PFSK-1 (cell line): ENCODE measurements at regions not wholly inside any gene's neighbourhood (a gene's known extent, or its start where the extent isn't known, plus 50 kb on each side); places are given as distances from the start of the nearest gene placed in this dataset.

Experiments
- POLR2AphosphoS5 ChIP-seq: IDR thresholded peaks from 2 replicates; pipeline ENCODE4 v1.6.1; 2012; ENCODE audit warnings: low read depth, mild to moderate bottlenecking, control low read depth, low read length, moderate library complexity
- TAF1 ChIP-seq: IDR thresholded peaks from 2 replicates; pipeline ENCODE4 v1.6.1; 2012; ENCODE audit warnings: low read length, control low read depth, borderline replicate concordance; ENCODE audit not compliant: insufficient read depth
- TF ChIP-seq, protein P1 (sequence below), 2 experiments: IDR thresholded peaks; 2 replicates each; pipeline versions ENCODE4 v1.6.1 to v1.8.0; 2011 to 2012; ENCODE audit warnings: low read depth in 2 of 2, low read length in 2 of 2, control low read depth in 1 of 2, inconsistent platforms in 1 of 2, mild to moderate bottlenecking in 1 of 2, moderate library complexity in 1 of 2; ENCODE audit not compliant: insufficient read depth in 1 of 2

DNA sequence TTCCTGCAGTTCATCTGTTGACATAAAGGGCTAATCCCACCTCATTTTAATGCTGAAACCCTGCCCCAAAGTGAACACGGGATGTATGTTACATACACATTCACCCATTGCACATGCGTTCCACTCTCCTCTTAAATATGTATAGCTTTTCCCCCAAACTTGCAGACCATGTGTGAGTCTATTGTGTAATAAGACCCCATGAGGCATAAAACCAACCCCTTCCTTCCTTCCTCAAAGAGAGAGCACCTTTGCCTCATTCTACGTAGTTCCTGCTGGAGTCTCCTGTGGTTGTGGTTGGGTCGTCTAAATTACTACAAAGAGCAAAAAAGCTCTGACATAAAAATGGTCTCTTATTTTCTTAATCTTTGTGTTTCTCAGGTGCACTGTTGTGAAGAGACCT is 345.7 kb upstream of the KLF6 start:
- TF ChIP-seq TAF1 (no peak), POLR2AphosphoS5 (no peak)
- TF ChIP-seq, protein P1, sequence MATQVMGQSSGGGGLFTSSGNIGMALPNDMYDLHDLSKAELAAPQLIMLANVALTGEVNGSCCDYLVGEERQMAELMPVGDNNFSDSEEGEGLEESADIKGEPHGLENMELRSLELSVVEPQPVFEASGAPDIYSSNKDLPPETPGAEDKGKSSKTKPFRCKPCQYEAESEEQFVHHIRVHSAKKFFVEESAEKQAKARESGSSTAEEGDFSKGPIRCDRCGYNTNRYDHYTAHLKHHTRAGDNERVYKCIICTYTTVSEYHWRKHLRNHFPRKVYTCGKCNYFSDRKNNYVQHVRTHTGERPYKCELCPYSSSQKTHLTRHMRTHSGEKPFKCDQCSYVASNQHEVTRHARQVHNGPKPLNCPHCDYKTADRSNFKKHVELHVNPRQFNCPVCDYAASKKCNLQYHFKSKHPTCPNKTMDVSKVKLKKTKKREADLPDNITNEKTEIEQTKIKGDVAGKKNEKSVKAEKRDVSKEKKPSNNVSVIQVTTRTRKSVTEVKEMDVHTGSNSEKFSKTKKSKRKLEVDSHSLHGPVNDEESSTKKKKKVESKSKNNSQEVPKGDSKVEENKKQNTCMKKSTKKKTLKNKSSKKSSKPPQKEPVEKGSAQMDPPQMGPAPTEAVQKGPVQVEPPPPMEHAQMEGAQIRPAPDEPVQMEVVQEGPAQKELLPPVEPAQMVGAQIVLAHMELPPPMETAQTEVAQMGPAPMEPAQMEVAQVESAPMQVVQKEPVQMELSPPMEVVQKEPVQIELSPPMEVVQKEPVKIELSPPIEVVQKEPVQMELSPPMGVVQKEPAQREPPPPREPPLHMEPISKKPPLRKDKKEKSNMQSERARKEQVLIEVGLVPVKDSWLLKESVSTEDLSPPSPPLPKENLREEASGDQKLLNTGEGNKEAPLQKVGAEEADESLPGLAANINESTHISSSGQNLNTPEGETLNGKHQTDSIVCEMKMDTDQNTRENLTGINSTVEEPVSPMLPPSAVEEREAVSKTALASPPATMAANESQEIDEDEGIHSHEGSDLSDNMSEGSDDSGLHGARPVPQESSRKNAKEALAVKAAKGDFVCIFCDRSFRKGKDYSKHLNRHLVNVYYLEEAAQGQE (IDR thresholded peaks at IDR 0.05; ENCODE audit: insufficient read depth in 1 of 2, low read depth in 2 of 2, low read length in 2 of 2), result no peak
